ENCODE measurements at regions not wholly inside any gene's neighbourhood (a gene's known extent, or its start where the extent isn't known, plus 50 kb on each side); places are given as distances from the start of the nearest gene placed in this dataset.

DNA sequence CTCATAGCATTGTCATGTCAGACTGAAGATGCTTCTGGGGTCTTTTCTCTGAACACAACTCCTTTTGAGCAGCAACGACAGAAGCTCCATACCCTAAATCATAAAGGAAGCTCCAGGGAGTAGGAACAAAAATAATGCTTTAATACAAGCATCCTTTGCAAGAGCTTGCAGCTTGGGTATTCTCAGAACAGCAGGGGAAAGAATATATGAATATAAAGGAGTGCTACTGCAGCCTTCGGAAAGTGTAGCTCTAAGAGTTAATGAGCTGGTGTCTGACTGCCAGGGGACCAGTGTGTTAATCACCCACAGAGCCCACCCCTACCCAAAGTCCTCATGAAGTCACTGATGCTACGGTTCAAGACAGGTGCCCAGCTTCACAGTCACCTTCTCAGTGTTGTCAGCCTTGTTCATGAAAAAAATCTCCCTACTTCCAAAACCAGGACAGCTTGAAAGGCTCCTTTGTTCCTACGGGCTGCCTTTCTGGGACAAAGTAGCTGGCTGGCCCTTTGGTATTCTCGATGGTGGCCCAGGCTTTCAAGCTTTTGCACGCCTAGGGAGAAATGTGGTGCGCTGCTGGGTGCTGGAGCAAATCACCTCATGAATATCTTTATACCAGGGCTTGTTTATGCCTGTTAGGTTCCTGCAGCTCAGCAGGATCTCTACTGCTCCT lies 259.7 kb downstream of the CMPK2 start:
- H3K27me3 ChIP-seq (ENCODE audit: control insufficient read depth, insufficient read depth, low read length), result no peaks in the 10 kb centered on the region
- ChIA-PET POLR2A (no interaction called here), CTCF (no interaction called here)
- TF ChIP-seq POLR2AphosphoS5 (IDR thresholded peaks at IDR 0.05; ENCODE audit: low read depth, low read length), result no peak
- H3K36me3 ChIP-seq (ENCODE audit: control insufficient read depth, insufficient read depth, low read length), result no peaks in the 10 kb centered on the region
- H3K9me3 ChIP-seq (ENCODE audit: control insufficient read depth, insufficient read depth, low read depth, low read length), result no peaks in the 10 kb centered on the region
- DNase-seq (ENCODE audit: low read depth, low spot score), result no peak
- no peak overlapping the region for H3K27ac ChIP-seq (ENCODE audit: low read length)
- no peak for ATAC-seq
- in situ Hi-C loops (cut with HindIII; ENCODE audit: low pct_unique_long_range_greater_than_20kb, low sequenced_read_pairs), result no loop called here
- no TSS peak for BruUV-seq (replicated peaks)
- no peaks in the 10 kb centered on the region for H3K4me1 ChIP-seq (ENCODE audit: control insufficient read depth, insufficient read depth, low read length)
- H3K4me3 ChIP-seq (ENCODE audit: low read depth in 2 of 2, low read length in 2 of 2), result no peak overlapping the region
- intact Hi-C loops (cut with micrococcal nuclease; ENCODE audit: unreplicated experiment), result no loop called here

DNA sequence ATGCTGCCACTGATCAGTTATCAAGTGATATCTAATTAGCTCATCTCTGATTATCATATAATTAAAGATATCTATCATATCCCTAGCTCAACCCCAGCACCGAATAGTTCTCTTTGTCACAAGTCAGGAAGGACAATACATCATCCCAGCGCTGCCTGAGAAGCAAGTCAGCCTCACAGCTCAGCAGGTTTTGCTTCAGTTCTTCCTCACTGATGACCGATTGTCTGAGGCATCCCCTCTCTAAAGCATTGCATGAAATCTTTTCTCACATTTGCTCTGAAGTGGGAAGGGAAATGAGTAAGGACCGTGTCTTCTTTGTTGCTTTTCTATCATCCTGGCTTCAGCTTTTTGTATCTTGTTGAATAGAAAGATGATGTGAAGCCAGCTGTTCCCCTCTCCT lies 247.9 kb downstream of the CMPK2 start:
- TF ChIP-seq SIN3A (IDR thresholded peaks at IDR 0.05; ENCODE audit: borderline replicate concordance, insufficient read depth, low read depth, low read length) (no peak), POLR2AphosphoS5 (IDR thresholded peaks at IDR 0.05; ENCODE audit: low read depth, low read length) (no peak), TCF7L2 (IDR thresholded peaks at IDR 0.05; ENCODE audit: low read depth, low read length) (no peak)
- TF ChIP-seq, protein P1, sequence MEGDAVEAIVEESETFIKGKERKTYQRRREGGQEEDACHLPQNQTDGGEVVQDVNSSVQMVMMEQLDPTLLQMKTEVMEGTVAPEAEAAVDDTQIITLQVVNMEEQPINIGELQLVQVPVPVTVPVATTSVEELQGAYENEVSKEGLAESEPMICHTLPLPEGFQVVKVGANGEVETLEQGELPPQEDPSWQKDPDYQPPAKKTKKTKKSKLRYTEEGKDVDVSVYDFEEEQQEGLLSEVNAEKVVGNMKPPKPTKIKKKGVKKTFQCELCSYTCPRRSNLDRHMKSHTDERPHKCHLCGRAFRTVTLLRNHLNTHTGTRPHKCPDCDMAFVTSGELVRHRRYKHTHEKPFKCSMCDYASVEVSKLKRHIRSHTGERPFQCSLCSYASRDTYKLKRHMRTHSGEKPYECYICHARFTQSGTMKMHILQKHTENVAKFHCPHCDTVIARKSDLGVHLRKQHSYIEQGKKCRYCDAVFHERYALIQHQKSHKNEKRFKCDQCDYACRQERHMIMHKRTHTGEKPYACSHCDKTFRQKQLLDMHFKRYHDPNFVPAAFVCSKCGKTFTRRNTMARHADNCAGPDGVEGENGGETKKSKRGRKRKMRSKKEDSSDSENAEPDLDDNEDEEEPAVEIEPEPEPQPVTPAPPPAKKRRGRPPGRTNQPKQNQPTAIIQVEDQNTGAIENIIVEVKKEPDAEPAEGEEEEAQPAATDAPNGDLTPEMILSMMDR (IDR thresholded peaks at IDR 0.05), result no peak
- H3K4me3 ChIP-seq (ENCODE audit: low read depth in 2 of 2, low read length in 2 of 2), result no peak overlapping the region
- no peak overlapping the region for H3K27ac ChIP-seq (ENCODE audit: low read length)
- no peak for ATAC-seq
- in situ Hi-C loops (cut with HindIII; ENCODE audit: low pct_unique_long_range_greater_than_20kb, low sequenced_read_pairs) (no loop called here), intact Hi-C loops (cut with micrococcal nuclease; ENCODE audit: unreplicated experiment) (no loop called here)
- 0 out of 2 replicates have a peak, but pooled peaks cover 2% of the 10 kb centered on the region for H3K9me3 ChIP-seq (ENCODE audit: control insufficient read depth, insufficient read depth, low read depth, low read length)
- H3K36me3 ChIP-seq (ENCODE audit: control insufficient read depth, insufficient read depth, low read length), result no peaks in the 10 kb centered on the region
- H3K4me1 ChIP-seq (ENCODE audit: control insufficient read depth, insufficient read depth, low read length), result no peaks in the 10 kb centered on the region
- H3K27me3 ChIP-seq (ENCODE audit: control insufficient read depth, insufficient read depth, low read length), result no peaks in the 10 kb centered on the region
- POLR2A ChIA-PET, result no interaction called here
- no TSS peak for BruUV-seq (replicated peaks)
- CTCF ChIA-PET, result no interaction called here
- no peak for DNase-seq (ENCODE audit: low read depth, low spot score)

DNA sequence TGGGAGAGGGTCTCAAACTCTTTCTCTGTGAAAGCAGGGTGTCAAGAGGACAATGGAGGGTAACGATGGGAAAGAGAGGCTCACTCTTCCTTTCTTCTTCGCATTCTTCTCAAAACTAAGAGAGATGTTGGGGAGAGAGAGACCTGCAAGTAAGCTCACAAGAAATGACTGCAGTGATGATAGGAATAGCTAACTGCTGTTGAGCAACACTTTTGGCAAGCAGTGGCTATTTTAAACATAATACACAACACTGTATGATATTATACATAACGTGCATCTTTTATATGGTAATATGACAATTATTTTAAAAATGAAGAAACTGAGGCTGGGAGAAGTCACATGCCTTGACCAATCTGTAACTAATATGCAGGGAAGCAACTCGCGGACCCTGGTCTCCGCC lies 247.5 kb downstream of the CMPK2 start:
- Histone ChIP-seq H3K4me3 (ENCODE audit: low read depth in 2 of 2, low read length in 2 of 2) (no peak overlapping the region), H3K27ac (ENCODE audit: low read length) (no peak overlapping the region), H3K27me3 (ENCODE audit: control insufficient read depth, insufficient read depth, low read length) (no peaks in the 10 kb centered on the region), H3K9me3 (ENCODE audit: control insufficient read depth, insufficient read depth, low read depth, low read length) (0 out of 2 replicates have a peak, but pooled peaks cover 2% of the 10 kb centered on the region), H3K4me1 (ENCODE audit: control insufficient read depth, insufficient read depth, low read length) (no peaks in the 10 kb centered on the region), H3K36me3 (ENCODE audit: control insufficient read depth, insufficient read depth, low read length) (no peaks in the 10 kb centered on the region)
- BruUV-seq (replicated peaks), result no TSS peak
- intact Hi-C loops (cut with micrococcal nuclease; ENCODE audit: unreplicated experiment), result no loop called here
- ChIA-PET CTCF (no interaction called here), POLR2A (no interaction called here)
- DNase-seq (ENCODE audit: low read depth, low spot score), result no peak
- TF ChIP-seq TCF7L2 (IDR thresholded peaks at IDR 0.05; ENCODE audit: low read depth, low read length) (no peak), POLR2AphosphoS5 (IDR thresholded peaks at IDR 0.05; ENCODE audit: low read depth, low read length) (no peak), SIN3A (IDR thresholded peaks at IDR 0.05; ENCODE audit: borderline replicate concordance, insufficient read depth, low read depth, low read length) (no peak)
- TF ChIP-seq, protein P2, sequence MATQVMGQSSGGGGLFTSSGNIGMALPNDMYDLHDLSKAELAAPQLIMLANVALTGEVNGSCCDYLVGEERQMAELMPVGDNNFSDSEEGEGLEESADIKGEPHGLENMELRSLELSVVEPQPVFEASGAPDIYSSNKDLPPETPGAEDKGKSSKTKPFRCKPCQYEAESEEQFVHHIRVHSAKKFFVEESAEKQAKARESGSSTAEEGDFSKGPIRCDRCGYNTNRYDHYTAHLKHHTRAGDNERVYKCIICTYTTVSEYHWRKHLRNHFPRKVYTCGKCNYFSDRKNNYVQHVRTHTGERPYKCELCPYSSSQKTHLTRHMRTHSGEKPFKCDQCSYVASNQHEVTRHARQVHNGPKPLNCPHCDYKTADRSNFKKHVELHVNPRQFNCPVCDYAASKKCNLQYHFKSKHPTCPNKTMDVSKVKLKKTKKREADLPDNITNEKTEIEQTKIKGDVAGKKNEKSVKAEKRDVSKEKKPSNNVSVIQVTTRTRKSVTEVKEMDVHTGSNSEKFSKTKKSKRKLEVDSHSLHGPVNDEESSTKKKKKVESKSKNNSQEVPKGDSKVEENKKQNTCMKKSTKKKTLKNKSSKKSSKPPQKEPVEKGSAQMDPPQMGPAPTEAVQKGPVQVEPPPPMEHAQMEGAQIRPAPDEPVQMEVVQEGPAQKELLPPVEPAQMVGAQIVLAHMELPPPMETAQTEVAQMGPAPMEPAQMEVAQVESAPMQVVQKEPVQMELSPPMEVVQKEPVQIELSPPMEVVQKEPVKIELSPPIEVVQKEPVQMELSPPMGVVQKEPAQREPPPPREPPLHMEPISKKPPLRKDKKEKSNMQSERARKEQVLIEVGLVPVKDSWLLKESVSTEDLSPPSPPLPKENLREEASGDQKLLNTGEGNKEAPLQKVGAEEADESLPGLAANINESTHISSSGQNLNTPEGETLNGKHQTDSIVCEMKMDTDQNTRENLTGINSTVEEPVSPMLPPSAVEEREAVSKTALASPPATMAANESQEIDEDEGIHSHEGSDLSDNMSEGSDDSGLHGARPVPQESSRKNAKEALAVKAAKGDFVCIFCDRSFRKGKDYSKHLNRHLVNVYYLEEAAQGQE (IDR thresholded peaks at IDR 0.05; ENCODE audit: insufficient read depth in 1 of 2, low read depth in 2 of 2, low read length in 1 of 2), result no peak
- TF ChIP-seq, protein P1 (IDR thresholded peaks at IDR 0.05), result no peak
- no peak for ATAC-seq
- in situ Hi-C loops (cut with HindIII; ENCODE audit: low pct_unique_long_range_greater_than_20kb, low sequenced_read_pairs), result no loop called here
